ENCODE measurements at regions not wholly inside any gene's neighbourhood (a gene's known extent, or its start where the extent isn't known, plus 50 kb on each side); places are given as distances from the start of the nearest gene placed in this dataset.

DNA sequence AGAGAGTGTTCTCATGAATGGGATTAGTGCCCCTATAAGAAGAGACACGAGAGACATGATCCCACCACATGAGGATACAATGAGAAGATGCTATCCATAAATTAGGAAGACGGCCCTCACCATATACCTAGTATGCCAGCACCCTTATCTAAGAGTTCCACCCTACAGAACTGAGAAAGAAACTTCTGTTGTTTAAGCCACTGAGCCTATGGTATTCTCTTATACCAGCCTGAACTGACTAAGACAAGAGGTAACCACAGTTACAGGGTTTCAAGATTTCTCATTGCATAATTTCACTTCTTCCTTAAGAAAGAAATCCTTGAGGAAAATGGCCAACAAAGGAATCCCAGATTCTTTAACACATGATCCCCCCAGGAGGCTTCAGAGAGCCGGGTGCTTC is 412.4 kb downstream of the NTRK2 start:
- no peak for TF ChIP-seq RCOR1 (IDR thresholded peaks at IDR 0.05; ENCODE audit: insufficient replicate concordance, low read length)
- TF ChIP-seq CEBPB (IDR thresholded peaks at IDR 0.05; ENCODE audit: low read depth, low read length) = no peak
- no peak for TF ChIP-seq MAZ (IDR thresholded peaks at IDR 0.05; ENCODE audit: borderline replicate concordance, low read depth, low read length)
- TF ChIP-seq, protein P1, sequence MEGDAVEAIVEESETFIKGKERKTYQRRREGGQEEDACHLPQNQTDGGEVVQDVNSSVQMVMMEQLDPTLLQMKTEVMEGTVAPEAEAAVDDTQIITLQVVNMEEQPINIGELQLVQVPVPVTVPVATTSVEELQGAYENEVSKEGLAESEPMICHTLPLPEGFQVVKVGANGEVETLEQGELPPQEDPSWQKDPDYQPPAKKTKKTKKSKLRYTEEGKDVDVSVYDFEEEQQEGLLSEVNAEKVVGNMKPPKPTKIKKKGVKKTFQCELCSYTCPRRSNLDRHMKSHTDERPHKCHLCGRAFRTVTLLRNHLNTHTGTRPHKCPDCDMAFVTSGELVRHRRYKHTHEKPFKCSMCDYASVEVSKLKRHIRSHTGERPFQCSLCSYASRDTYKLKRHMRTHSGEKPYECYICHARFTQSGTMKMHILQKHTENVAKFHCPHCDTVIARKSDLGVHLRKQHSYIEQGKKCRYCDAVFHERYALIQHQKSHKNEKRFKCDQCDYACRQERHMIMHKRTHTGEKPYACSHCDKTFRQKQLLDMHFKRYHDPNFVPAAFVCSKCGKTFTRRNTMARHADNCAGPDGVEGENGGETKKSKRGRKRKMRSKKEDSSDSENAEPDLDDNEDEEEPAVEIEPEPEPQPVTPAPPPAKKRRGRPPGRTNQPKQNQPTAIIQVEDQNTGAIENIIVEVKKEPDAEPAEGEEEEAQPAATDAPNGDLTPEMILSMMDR (conservative IDR thresholded peaks at IDR 0.05; ENCODE audit: low read depth, low read length) = no peak
- no peak for TF ChIP-seq BHLHE40 (IDR thresholded peaks at IDR 0.05; ENCODE audit: low read depth, low read length)
- TF ChIP-seq RAD21 (IDR thresholded peaks at IDR 0.05; ENCODE audit: low read length) = no peak
- TF ChIP-seq CHD1 (IDR thresholded peaks at IDR 0.05; ENCODE audit: low read depth, low read length) = no peak
- no peak for TF ChIP-seq RFX5 (IDR thresholded peaks at IDR 0.05; ENCODE audit: low read depth, low read length)
- TF ChIP-seq NFE2L2 (IDR thresholded peaks at IDR 0.05; ENCODE audit: low read depth, low read length) = no peak
- TF ChIP-seq, protein P2, sequence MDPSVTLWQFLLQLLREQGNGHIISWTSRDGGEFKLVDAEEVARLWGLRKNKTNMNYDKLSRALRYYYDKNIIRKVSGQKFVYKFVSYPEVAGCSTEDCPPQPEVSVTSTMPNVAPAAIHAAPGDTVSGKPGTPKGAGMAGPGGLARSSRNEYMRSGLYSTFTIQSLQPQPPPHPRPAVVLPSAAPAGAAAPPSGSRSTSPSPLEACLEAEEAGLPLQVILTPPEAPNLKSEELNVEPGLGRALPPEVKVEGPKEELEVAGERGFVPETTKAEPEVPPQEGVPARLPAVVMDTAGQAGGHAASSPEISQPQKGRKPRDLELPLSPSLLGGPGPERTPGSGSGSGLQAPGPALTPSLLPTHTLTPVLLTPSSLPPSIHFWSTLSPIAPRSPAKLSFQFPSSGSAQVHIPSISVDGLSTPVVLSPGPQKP (IDR thresholded peaks at IDR 0.05; ENCODE audit: borderline replicate concordance, low read depth, low read length) = no peak
- TF ChIP-seq POLR2A (IDR thresholded peaks at IDR 0.05; ENCODE audit: low read depth, low read length) = no peak
- no peak for TF ChIP-seq FOS (IDR thresholded peaks at IDR 0.05; ENCODE audit: low read depth, low read length)
- TF ChIP-seq SMC3 (IDR thresholded peaks at IDR 0.05; ENCODE audit: low read depth, low read length) = no peak
- no peak for ATAC-seq (ENCODE audit: low read depth)
- no CpG with 5 or more reads among the region's 3 CpGs for WGBS, 2 experiments (ENCODE audit: extremely low coverage in 2 of 2, insufficient read length in 1 of 2)

More for the DNA sequence above, 412.4 kb downstream of the NTRK2 start:
- H3K9me3 ChIP-seq (ENCODE audit: control insufficient read depth, insufficient read depth, low read length) = peaks cover 10% of the 10 kb centered on the region
- no peaks in the 10 kb centered on the region for H3K36me3 ChIP-seq (ENCODE audit: control insufficient read depth, insufficient read depth, low read length)
- no peaks in the 10 kb centered on the region for H3K9me1 ChIP-seq (ENCODE audit: insufficient read depth, low read length)
- H2BK5ac ChIP-seq (ENCODE audit: low read depth, low read length, poor library complexity, severe bottlenecking) = no peak overlapping the region
- H2BK20ac ChIP-seq (ENCODE audit: low read depth, low read length) = no peak overlapping the region
- POLR2A ChIA-PET (ENCODE audit: unreplicated experiment) = no interaction called here
- in situ Hi-C loops (cut with MboI; ENCODE audit: low sequenced_read_pairs) = no loop called here
- H3K79me1 ChIP-seq (ENCODE audit: low read depth in 1 of 2, low read length in 2 of 2) = no peaks in the 10 kb centered on the region
- no peak overlapping the region for H4K91ac ChIP-seq (ENCODE audit: insufficient read depth, low read depth, low read length)
- no peak overlapping the region for H4K8ac ChIP-seq (ENCODE audit: low read depth in 2 of 2, low read length in 2 of 2)
- no peak overlapping the region for H3K23ac ChIP-seq (ENCODE audit: low read depth, low read length)
- H2AK9ac ChIP-seq (replicated peaks; ENCODE audit: low read depth, low read length, poor library complexity) = no peak overlapping the region
- H4K20me1 ChIP-seq (ENCODE audit: insufficient read depth, low read length) = no peaks in the 10 kb centered on the region
- no peak overlapping the region for H3K18ac ChIP-seq (ENCODE audit: low read depth, low read length)
- H2AFZ ChIP-seq (replicated peaks; ENCODE audit: low read length, poor library complexity) = no peak overlapping the region
- H3K56ac ChIP-seq (ENCODE audit: extremely low read depth, insufficient read depth, low read length) = no peak overlapping the region
- H2BK120ac ChIP-seq (ENCODE audit: low read depth, low read length) = no peak overlapping the region
- intact Hi-C loops (cut with micrococcal nuclease) = no loop called here
- no peak overlapping the region for H3K9ac ChIP-seq (ENCODE audit: low read depth, low read length)
- no peak overlapping the region for H2BK15ac ChIP-seq (ENCODE audit: low read depth, low read length)
- H3K4ac ChIP-seq (ENCODE audit: low read depth, low read length) = no peak overlapping the region
- H3K4me3 ChIP-seq (ENCODE audit: insufficient read depth, low read depth, low read length) = no peak overlapping the region
- no peak overlapping the region for H2AK5ac ChIP-seq (ENCODE audit: low read depth, low read length)
- dilution Hi-C loops (cut with HindIII; ENCODE audit: low sequenced_read_pairs, unreplicated experiment) = no loop called here
- CTCF ChIA-PET = no interaction called here
- no peaks in the 10 kb centered on the region for H3K27me3 ChIP-seq (ENCODE audit: control insufficient read depth, insufficient read depth, low read length)
- no peak overlapping the region for H3K14ac ChIP-seq (replicated peaks; ENCODE audit: low read depth, low read length)
- no peak for DNase-seq
- no peak overlapping the region for H3K27ac ChIP-seq (ENCODE audit: insufficient read depth, low read length)
- H4K5ac ChIP-seq (ENCODE audit: low read depth, low read length) = no peak overlapping the region
- no TSS peak for BruUV-seq (replicated peaks)
- no peaks in the 10 kb centered on the region for H3K4me1 ChIP-seq (ENCODE audit: control insufficient read depth, insufficient read depth, low read length)
- no peak overlapping the region for H3K4me2 ChIP-seq (ENCODE audit: low read depth, low read length)
